IMR-90 (cell line): ENCODE measurements at regions not wholly inside any gene's neighbourhood (a gene's known extent, or its start where the extent isn't known, plus 50 kb on each side); places are given as distances from the start of the nearest gene placed in this dataset.

Experiments used
- ATAC-seq: fragments of 200-7000 bp; cut with Tn5 transposase; 2 replicates; pipeline ENCODE4 v1.9.1; 2020; ENCODE audit warnings: low read depth, mild to moderate bottlenecking, moderate library complexity
- BruUV-seq: library from RNA; stranded (reverse); fragments of 400-500 nt; replicated peaks from 2 replicates; lab custom pipeline; 2021; lab: Mats Ljungman, UMichigan
- CTCF ChIA-PET: fragments of 300-600 bp; formaldehyde crosslinking; extraction: SDS; loops from one replicate; lab custom pipeline; 2021; ENCODE audit warnings: antibody characterized with exemption; lab: Yijun Ruan, JAX
- POLR2A ChIA-PET: fragments of 300-600 bp; sonication (Branson Sonifier 250); formaldehyde crosslinking; loops from one replicate; lab custom pipeline; 2022; ENCODE audit warnings: antibody characterized with exemption; ENCODE audit not compliant: unreplicated experiment; lab: Charles Lee
- DNase-seq: peaks from one replicate; pipeline ENCODE4 v3.0.0; 2013
- H2AFZ ChIP-seq: replicated peaks from 2 replicates; pipeline ENCODE3; 2013; ENCODE audit warnings: low read length, mild to moderate bottlenecking; ENCODE audit not compliant: poor library complexity
- H2AK5ac ChIP-seq: 2 replicates; pipeline ENCODE4 v1.6.1; 2013; ENCODE audit warnings: low read depth, low read length, inconsistent platforms
- H2AK9ac ChIP-seq: replicated peaks from 2 replicates; pipeline ENCODE3; 2013; ENCODE audit warnings: mild to moderate bottlenecking, low read depth, low read length, moderate library complexity; ENCODE audit not compliant: poor library complexity
- H2BK120ac ChIP-seq: 2 replicates; pipeline ENCODE4 v1.6.1; 2013; ENCODE audit warnings: low read depth, low read length, inconsistent platforms
- H2BK15ac ChIP-seq: 3 replicates; pipeline ENCODE4 v1.6.1; 2013; ENCODE audit warnings: low read depth, low read length, inconsistent platforms
- H2BK20ac ChIP-seq: 2 replicates; pipeline ENCODE4 v1.6.1; 2013; ENCODE audit warnings: low read depth, mild to moderate bottlenecking, inconsistent platforms, low read length, moderate library complexity
- H2BK5ac ChIP-seq: 2 replicates; pipeline ENCODE4 v1.6.1; 2013; ENCODE audit warnings: mild to moderate bottlenecking, low read depth, low read length, inconsistent platforms; ENCODE audit not compliant: poor library complexity, severe bottlenecking
- H3K14ac ChIP-seq: replicated peaks from 2 replicates; pipeline ENCODE4 v1.6.1; 2013; ENCODE audit warnings: low read depth, low read length, inconsistent platforms
- H3K18ac ChIP-seq: 2 replicates; pipeline ENCODE4 v1.6.1; 2013; ENCODE audit warnings: low read depth, low read length, control low read depth
- H3K23ac ChIP-seq: 2 replicates; pipeline ENCODE4 v1.6.1; 2013; ENCODE audit warnings: low read depth, low read length, inconsistent platforms
- H3K27ac ChIP-seq: 2 replicates; pipeline ENCODE4 v1.5.1; 2013; ENCODE audit warnings: mild to moderate bottlenecking, control low read depth, low read length; ENCODE audit not compliant: insufficient read depth
- H3K27me3 ChIP-seq: 2 replicates; pipeline ENCODE4 v1.6.1; 2013; ENCODE audit warnings: low read length; ENCODE audit not compliant: control insufficient read depth, insufficient read depth
- H3K36me3 ChIP-seq: 2 replicates; pipeline ENCODE4 v1.6.1; 2013; ENCODE audit warnings: low read length, mixed read lengths; ENCODE audit not compliant: control insufficient read depth, insufficient read depth
- H3K4ac ChIP-seq: 2 replicates; pipeline ENCODE4 v1.6.1; 2013; ENCODE audit warnings: low read depth, low read length, inconsistent platforms
- H3K4me1 ChIP-seq: 2 replicates; pipeline ENCODE4 v1.6.1; 2013; ENCODE audit warnings: low read length, mixed read lengths; ENCODE audit not compliant: control insufficient read depth, insufficient read depth
- H3K4me2 ChIP-seq: 2 replicates; pipeline ENCODE4 v1.6.1; 2013; ENCODE audit warnings: low read depth, mild to moderate bottlenecking, control low read depth, low read length, moderate library complexity
- H3K4me3 ChIP-seq: 2 replicates; pipeline ENCODE4 v1.5.1; 2013; ENCODE audit warnings: low read depth, mild to moderate bottlenecking, control low read depth, low read length, moderate library complexity; ENCODE audit not compliant: insufficient read depth
- H3K56ac ChIP-seq: 2 replicates; pipeline ENCODE4 v1.6.1; 2013; ENCODE audit warnings: low read length, inconsistent platforms; ENCODE audit not compliant: insufficient read depth; ENCODE audit errors: extremely low read depth
- H3K79me1 ChIP-seq, 2 experiments: 2 replicates each; pipeline ENCODE4 v1.6.1; 2013; ENCODE audit warnings: low read length in 2 of 2, inconsistent platforms in 1 of 2, low read depth in 1 of 2
- H3K9ac ChIP-seq: 2 replicates; pipeline ENCODE4 v1.6.1; 2013; ENCODE audit warnings: low read depth, low read length, control low read depth
- H3K9me1 ChIP-seq: 2 replicates; pipeline ENCODE4 v1.6.1; 2013; ENCODE audit warnings: low read length, inconsistent platforms; ENCODE audit not compliant: insufficient read depth
- H3K9me3 ChIP-seq: 2 replicates; pipeline ENCODE4 v1.6.1; 2013; ENCODE audit warnings: low read length; ENCODE audit not compliant: control insufficient read depth, insufficient read depth
- H4K20me1 ChIP-seq: 2 replicates; pipeline ENCODE4 v1.6.1; 2013; ENCODE audit warnings: low read length, inconsistent platforms; ENCODE audit not compliant: insufficient read depth
- H4K5ac ChIP-seq: 2 replicates; pipeline ENCODE4 v1.6.1; 2013; ENCODE audit warnings: mild to moderate bottlenecking, low read depth, low read length, control low read depth
- H4K8ac ChIP-seq, 2 experiments: 2 replicates each; pipeline ENCODE4 v1.6.1; 2013; ENCODE audit warnings: low read depth in 2 of 2, low read length in 2 of 2, control low read depth in 1 of 2, inconsistent platforms in 1 of 2
- H4K91ac ChIP-seq: 2 replicates; pipeline ENCODE4 v1.6.1; 2013; ENCODE audit warnings: low read depth, low read length, inconsistent platforms; ENCODE audit not compliant: insufficient read depth
- BHLHE40 ChIP-seq: fragments of 150-350 bp; IDR thresholded peaks from 2 replicates; pipeline ENCODE4 v1.6.1; 2016; ENCODE audit warnings: mild to moderate bottlenecking, low read depth, low read length
- CEBPB ChIP-seq: IDR thresholded peaks from 2 replicates; pipeline ENCODE4 v1.6.1; 2012; ENCODE audit warnings: low read depth, low read length, improper control_type of control experiment
- CHD1 ChIP-seq: IDR thresholded peaks from 2 replicates; pipeline ENCODE4 v1.6.1; 2012; ENCODE audit warnings: low read depth, low read length, improper control_type of control experiment
- CTCF ChIP-seq: conservative IDR thresholded peaks from 2 replicates; pipeline ENCODE4 v1.5.1; 2012; ENCODE audit warnings: mild to moderate bottlenecking, low read depth, low read length, improper control_type of control experiment
- ELK1 ChIP-seq: fragments of 150-350 bp; IDR thresholded peaks from 2 replicates; pipeline ENCODE4 v1.6.1; 2016; ENCODE audit warnings: low read depth, mild to moderate bottlenecking, low read length, moderate library complexity, borderline replicate concordance
- FOS ChIP-seq: fragments of 150-350 bp; IDR thresholded peaks from 2 replicates; pipeline ENCODE4 v1.6.1; 2016; ENCODE audit warnings: low read depth, low read length
- MAFK ChIP-seq: IDR thresholded peaks from 2 replicates; pipeline ENCODE4 v1.6.1; 2012; ENCODE audit warnings: low read depth, low read length, improper control_type of control experiment
- MAZ ChIP-seq: IDR thresholded peaks from 2 replicates; pipeline ENCODE4 v1.6.1; 2012; ENCODE audit warnings: low read depth, mild to moderate bottlenecking, low read length, improper control_type of control experiment, moderate library complexity, borderline replicate concordance
- MXI1 ChIP-seq: IDR thresholded peaks from 2 replicates; pipeline ENCODE4 v1.6.1; 2012; ENCODE audit warnings: low read depth, mild to moderate bottlenecking, low read length, moderate library complexity, borderline replicate concordance
- NFE2L2 ChIP-seq: fragments of 150-350 bp; IDR thresholded peaks from 2 replicates; pipeline ENCODE4 v1.6.1; 2016; ENCODE audit warnings: low read depth, mild to moderate bottlenecking, low read length
- POLR2A ChIP-seq: IDR thresholded peaks from 2 replicates; pipeline ENCODE4 v1.6.1; 2012; ENCODE audit warnings: mild to moderate bottlenecking, low read depth, low read length
- RCOR1 ChIP-seq: IDR thresholded peaks from 2 replicates; pipeline ENCODE4 v1.6.1; 2012; ENCODE audit warnings: mild to moderate bottlenecking, low read length, improper control_type of control experiment; ENCODE audit not compliant: insufficient replicate concordance
- SMC3 ChIP-seq: fragments of 150-350 bp; IDR thresholded peaks from 2 replicates; pipeline ENCODE4 v1.6.1; 2016; ENCODE audit warnings: low read depth, mild to moderate bottlenecking, antibody characterized with exemption, low read length, moderate library complexity
- WGBS, 2 experiments: methylation state at CpG; one replicate each; pipeline versions ENCODE4 v1.1.5 to v1.1.7; 2013; ENCODE audit warnings: missing lambda C conversion rate in 2 of 2; ENCODE audit not compliant: insufficient read length in 1 of 2; ENCODE audit errors: extremely low coverage in 2 of 2; 5-methylcytosine and 5-hydroxymethylcytosine counted together
- dilution Hi-C: fragments of 300-500 bp; cut with HindIII; formaldehyde crosslinking; loops from one replicate; pipeline ENCODE4 v1.14.3; 2018; ENCODE audit warnings: low sequenced_read_pairs; ENCODE audit not compliant: unreplicated experiment
- in situ Hi-C: fragments of 300-500 bp; cut with MboI; formaldehyde crosslinking; loops from 3 replicates; pipeline ENCODE4 v1.14.3; 2019; ENCODE audit warnings: low sequenced_read_pairs, inconsistent platforms, mixed read lengths
- intact Hi-C: fragments of 100-400 bp; cut with micrococcal nuclease; formaldehyde crosslinking; loops from 2 replicates; pipeline ENCODE4 v1.10.0; 2022

- Histone ChIP-seq H3K4ac (no peak overlapping the region), H3K9ac (no peak overlapping the region), H3K79me1 (no peaks in the 10 kb centered on the region), H4K91ac (no peak overlapping the region), H2AK9ac (no peak overlapping the region), H3K4me1 (no peaks in the 10 kb centered on the region), H2BK5ac (no peak overlapping the region), H2BK120ac (no peak overlapping the region), H3K4me2 (no peak overlapping the region), H2AK5ac (no peak overlapping the region), H2BK15ac (no peak overlapping the region), H4K5ac (no peak overlapping the region), H3K23ac (no peak overlapping the region), H3K18ac (no peak overlapping the region), H4K8ac (no peak overlapping the region), H3K14ac (no peak overlapping the region), H3K36me3 (no peaks in the 10 kb centered on the region), H2AFZ (no peak overlapping the region), H3K4me3 (no peak overlapping the region), H3K9me3 (peaks cover 9% of the 10 kb centered on the region), H3K27me3 (no peaks in the 10 kb centered on the region), H3K56ac (no peak overlapping the region), H4K20me1 (no peaks in the 10 kb centered on the region), H2BK20ac (no peak overlapping the region), H3K9me1 (no peaks in the 10 kb centered on the region), H3K27ac (no peak overlapping the region)
- WGBS, 2 experiments = no CpG with 5 or more reads among the region's 1 CpG
- dilution Hi-C loops = no loop called here
- ATAC-seq (no peak), DNase-seq (no peak)
- POLR2A ChIA-PET = no interaction called here
- CTCF ChIA-PET = no interaction called here
- BruUV-seq = no TSS peak
- intact Hi-C loops = no loop called here
- in situ Hi-C loops = no loop called here
- TF ChIP-seq FOS = no peak
- no peak for TF ChIP-seq CHD1
- TF ChIP-seq RCOR1 = no peak
- no peak for TF ChIP-seq CEBPB
- TF ChIP-seq BHLHE40 = no peak
- no peak for TF ChIP-seq MXI1
- no peak for TF ChIP-seq MAZ
- no peak for TF ChIP-seq CTCF
- TF ChIP-seq NFE2L2 = no peak
- no peak for TF ChIP-seq ELK1
- no peak for TF ChIP-seq SMC3
- no peak for TF ChIP-seq MAFK
- no peak for TF ChIP-seq POLR2A
Observed at GRCh38 chr1:166695115-166695514, 144.2 kb upstream of the POGK start.
